ENCODE measurements at regions not wholly inside any gene's neighbourhood (a gene's known extent, or its start where the extent isn't known, plus 50 kb on each side); places are given as distances from the start of the nearest gene placed in this dataset.

GRCh38 chr12:115268451-115268850, 584.5 kb upstream of the TBX3 start:
- no peak for TF ChIP-seq CTCF (IDR thresholded peaks at IDR 0.05; ENCODE audit: unreplicated experiment)
- Mint-ChIP-seq H3K36me3 (ENCODE audit: insufficient read depth, unreplicated experiment) (no peaks in the 10 kb centered on the region), H3K27me3 (ENCODE audit: unreplicated experiment) (no peaks in the 10 kb centered on the region), H3K27ac (ENCODE audit: unreplicated experiment) (no peak overlapping the region), H3K4me1 (ENCODE audit: low read depth, unreplicated experiment) (no peaks in the 10 kb centered on the region), H3K4me3 (ENCODE audit: low read depth, unreplicated experiment) (no peak overlapping the region), H3K9me3 (ENCODE audit: low read depth, unreplicated experiment) (peaks cover 23% of the 10 kb centered on the region)
- DNase-seq, result no peak
- intact Hi-C loops (cut with micrococcal nuclease; ENCODE audit: unreplicated experiment), result no loop called here
- no TSS peak for BruUV-seq (replicated peaks)
- CTCF ChIA-PET, result no interaction called here

- no peaks in the 10 kb centered on the region for H3K36me3 Mint-ChIP-seq (ENCODE audit: insufficient read depth, unreplicated experiment)
- CTCF ChIA-PET, result no interaction called here
- BruUV-seq (replicated peaks), result no TSS peak
- intact Hi-C loops (cut with micrococcal nuclease; ENCODE audit: unreplicated experiment), result no loop called here
- TF ChIP-seq CTCF (IDR thresholded peaks at IDR 0.05; ENCODE audit: unreplicated experiment), result no peak
- H3K4me3 Mint-ChIP-seq (ENCODE audit: low read depth, unreplicated experiment), result no peak overlapping the region
- peaks cover 23% of the 10 kb centered on the region for H3K9me3 Mint-ChIP-seq (ENCODE audit: low read depth, unreplicated experiment)
- H3K27ac Mint-ChIP-seq (ENCODE audit: unreplicated experiment), result no peak overlapping the region
- DNase-seq, result no peak
- H3K4me1 Mint-ChIP-seq (ENCODE audit: low read depth, unreplicated experiment), result no peaks in the 10 kb centered on the region
- H3K27me3 Mint-ChIP-seq (ENCODE audit: unreplicated experiment), result no peaks in the 10 kb centered on the region
These were observed 583.9 kb upstream of the TBX3 start for GRCh38 chr12:115267891-115268290.

- H3K27ac Mint-ChIP-seq (ENCODE audit: unreplicated experiment), result no peak overlapping the region
- H3K9me3 Mint-ChIP-seq (ENCODE audit: low read depth, unreplicated experiment), result peaks cover 23% of the 10 kb centered on the region
- no peak overlapping the region for H3K4me3 Mint-ChIP-seq (ENCODE audit: low read depth, unreplicated experiment)
- no peaks in the 10 kb centered on the region for H3K27me3 Mint-ChIP-seq (ENCODE audit: unreplicated experiment)
- BruUV-seq (replicated peaks), result no TSS peak
- H3K4me1 Mint-ChIP-seq (ENCODE audit: low read depth, unreplicated experiment), result no peaks in the 10 kb centered on the region
- TF ChIP-seq CTCF (IDR thresholded peaks at IDR 0.05; ENCODE audit: unreplicated experiment), result no peak
- no peaks in the 10 kb centered on the region for H3K36me3 Mint-ChIP-seq (ENCODE audit: insufficient read depth, unreplicated experiment)
- no peak for DNase-seq
- intact Hi-C loops (cut with micrococcal nuclease; ENCODE audit: unreplicated experiment), result no loop called here
- CTCF ChIA-PET, result no interaction called here
These were observed 583.5 kb upstream of the TBX3 start for GRCh38 chr12:115267464-115267863.

GRCh38 chr12:115264605-115265004, 580.6 kb upstream of the TBX3 start:
- CTCF ChIA-PET, result no interaction called here
- H3K9me3 Mint-ChIP-seq (ENCODE audit: low read depth, unreplicated experiment), result peaks cover 16% of the 10 kb centered on the region
- no TSS peak for BruUV-seq (replicated peaks)
- H3K27ac Mint-ChIP-seq (ENCODE audit: unreplicated experiment), result no peak overlapping the region
- intact Hi-C loops (cut with micrococcal nuclease; ENCODE audit: unreplicated experiment), result no loop called here
- no peak overlapping the region for H3K4me3 Mint-ChIP-seq (ENCODE audit: low read depth, unreplicated experiment)
- no peak for TF ChIP-seq CTCF (IDR thresholded peaks at IDR 0.05; ENCODE audit: unreplicated experiment)
- H3K4me1 Mint-ChIP-seq (ENCODE audit: low read depth, unreplicated experiment), result no peaks in the 10 kb centered on the region
- DNase-seq, result no peak
- H3K36me3 Mint-ChIP-seq (ENCODE audit: insufficient read depth, unreplicated experiment), result no peaks in the 10 kb centered on the region
- no peaks in the 10 kb centered on the region for H3K27me3 Mint-ChIP-seq (ENCODE audit: unreplicated experiment)

Measured in Calu3 (cell line).